HG03521 (cell line): ENCODE measurements at regions not wholly inside any gene's neighbourhood (a gene's known extent, or its start where the extent isn't known, plus 50 kb on each side); places are given as distances from the start of the nearest gene placed in this dataset.

Experiments
- ATAC-seq: cut with Tn5 transposase; IDR thresholded peaks from one replicate; pipeline ENCODE4 v1.9.1; 2021; ENCODE audit warnings: mild to moderate bottlenecking, moderate library complexity; ENCODE audit not compliant: unreplicated experiment

DNA sequence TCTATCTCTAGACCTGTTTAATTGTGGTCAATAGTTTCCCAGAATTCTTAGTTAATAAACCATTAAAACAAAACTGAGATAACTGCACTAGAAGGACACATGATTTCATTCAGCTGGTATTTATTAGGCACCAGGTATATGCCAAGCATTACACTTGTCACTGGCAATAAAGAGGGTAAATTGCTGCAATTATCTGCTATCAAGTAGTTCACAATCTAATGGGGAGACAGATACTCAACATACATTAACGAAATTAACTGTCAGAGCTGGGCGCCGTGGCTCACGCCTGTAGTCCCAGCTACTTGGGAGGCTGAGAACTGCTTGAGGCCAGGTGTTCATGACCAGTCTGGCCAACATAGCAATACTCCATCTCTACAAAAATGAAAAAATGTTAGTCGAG is 71.7 kb upstream of the WIPF1 start:
- ATAC-seq, result no peak

DNA sequence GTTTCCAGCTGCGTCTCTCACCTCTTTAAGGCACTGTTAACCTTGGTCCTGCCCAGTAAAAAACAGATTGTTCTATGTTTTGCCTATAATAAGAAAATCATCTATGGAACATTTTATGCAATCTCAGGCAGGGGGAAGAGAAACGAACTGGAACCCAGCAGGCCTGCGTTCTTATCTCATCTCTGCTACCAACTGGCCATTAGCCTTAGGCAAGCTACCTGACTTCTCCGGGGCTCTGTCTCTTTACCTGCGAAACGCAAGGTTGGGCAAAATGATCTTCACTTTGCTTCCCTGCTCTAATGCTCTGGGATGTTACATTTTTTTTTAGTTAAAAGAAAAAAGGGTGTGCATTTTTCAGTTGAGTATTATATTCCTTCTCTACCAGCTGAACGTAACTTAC is 70.5 kb upstream of the WIPF1 start:
- ATAC-seq, result no peak

DNA sequence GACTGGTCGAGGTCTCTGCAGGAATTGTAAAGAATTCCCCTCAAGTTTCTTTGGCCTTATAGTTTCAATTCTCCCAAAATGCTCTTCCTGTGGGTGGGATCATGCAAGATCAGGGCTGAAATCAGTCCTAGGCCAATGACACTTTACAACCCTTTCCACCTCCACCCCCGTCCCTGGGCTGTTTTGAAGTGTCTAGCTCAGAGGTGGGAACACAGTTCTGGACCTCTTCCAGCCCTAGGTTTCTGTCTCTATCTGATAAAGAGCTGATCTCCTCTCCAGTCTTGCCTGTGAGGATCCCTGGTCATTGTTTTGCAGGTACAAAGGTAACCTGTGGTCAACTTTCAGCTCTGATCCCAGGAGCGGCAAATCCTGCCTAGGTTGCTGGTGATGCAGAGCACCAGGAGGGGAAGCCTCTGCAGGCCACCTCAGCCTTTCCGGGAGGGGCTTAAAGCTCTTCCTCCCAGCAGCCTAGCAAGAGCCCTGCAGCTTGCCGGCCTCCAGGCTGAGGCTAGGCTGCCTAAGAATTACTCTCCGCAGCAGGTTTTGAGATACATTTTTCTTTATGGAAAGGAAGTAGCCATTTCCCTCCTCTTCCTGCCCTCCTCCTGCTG is 69.8 kb upstream of the WIPF1 start:
- no peak for ATAC-seq

DNA sequence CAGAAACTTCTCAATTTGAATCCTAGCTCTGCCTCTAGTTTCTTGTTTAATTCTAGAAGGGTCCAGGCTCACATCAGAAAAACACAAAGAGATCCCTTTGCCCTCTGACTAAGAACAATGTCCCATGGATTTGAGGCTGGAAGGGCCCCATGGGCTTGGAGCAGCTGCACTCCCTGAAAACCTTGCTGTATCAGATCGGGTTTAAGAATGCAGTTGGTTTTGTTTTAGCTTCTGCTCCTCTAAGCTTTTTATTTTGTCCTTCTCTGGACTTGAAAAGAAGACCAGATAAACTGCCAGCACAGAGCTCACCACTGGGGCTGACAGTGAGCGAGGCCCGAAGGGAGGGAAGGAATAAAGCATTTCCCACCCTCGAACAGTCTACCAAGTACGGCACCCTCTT is 69.2 kb upstream of the WIPF1 start:
- no peak for ATAC-seq

DNA sequence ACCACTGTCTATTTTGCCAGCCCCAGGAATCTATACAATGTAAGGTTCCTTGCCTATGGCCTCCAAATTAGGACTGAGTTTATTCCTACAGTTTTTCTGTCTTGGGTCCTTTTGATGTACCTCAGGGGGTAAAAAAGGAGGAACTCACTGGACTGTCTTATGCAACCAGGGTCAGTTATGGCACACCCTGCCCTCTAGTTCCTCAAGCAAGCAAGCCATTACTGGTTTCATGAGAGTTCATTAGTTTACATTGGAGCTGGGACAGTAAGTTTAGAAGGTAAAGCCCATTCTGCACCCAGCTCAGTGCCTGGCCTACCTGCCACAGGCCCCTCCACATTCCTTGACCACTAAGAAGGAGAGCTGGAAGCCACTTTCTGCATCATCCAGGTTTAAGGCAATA is 68.7 kb upstream of the WIPF1 start:
- ATAC-seq, result no peak

DNA sequence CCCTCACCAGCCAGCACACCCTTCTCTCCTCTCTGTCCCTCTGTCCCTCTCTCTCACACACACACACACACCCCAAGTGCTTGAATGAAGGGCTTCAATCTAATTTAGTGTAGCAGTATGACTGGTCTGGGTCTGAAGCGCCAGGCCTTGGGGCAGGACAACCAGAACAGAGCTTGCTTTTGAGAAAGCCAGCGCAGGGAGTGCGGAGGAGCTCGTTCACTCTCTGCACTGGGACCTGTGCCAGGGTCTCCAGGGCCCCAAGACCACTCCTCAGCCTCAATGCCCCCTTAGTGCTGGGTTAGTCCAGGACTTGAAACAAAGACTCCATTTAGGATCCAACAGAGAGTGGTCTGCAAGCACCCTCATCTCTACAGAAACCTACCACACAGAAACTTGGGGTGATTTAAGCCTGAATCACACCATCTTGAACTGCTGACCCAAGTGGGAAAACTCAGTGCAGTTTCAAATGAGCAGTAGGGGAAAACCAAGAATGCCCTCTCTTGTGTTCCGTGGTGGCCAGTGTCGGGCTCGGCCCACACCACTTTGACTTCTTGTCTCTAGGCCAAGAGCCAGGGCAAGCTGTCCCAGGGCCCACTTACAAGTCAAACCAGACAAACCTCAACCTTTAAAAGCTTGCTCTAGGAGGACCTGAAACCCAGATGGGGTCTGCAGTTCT is 66.6 kb upstream of the WIPF1 start:
- no peak for ATAC-seq

DNA sequence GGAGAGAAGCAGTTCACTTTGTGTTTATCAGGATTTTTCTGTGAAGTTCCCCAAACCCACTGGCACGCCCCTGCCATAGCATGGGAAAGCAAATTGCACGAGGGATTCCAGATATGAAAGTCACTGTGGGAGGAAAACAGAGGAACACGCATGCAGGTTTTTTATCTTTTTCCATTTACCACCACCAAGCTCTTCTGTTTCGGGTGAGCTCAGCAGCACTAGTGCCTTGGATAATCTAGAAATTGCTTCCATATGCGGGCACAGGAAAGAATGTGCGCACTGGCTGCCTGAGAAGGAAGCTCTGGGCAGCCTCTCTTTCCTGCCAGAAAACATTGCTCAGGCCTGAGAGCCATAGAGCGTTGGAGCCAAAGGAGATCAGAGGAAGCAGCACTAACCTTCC is 65.9 kb upstream of the WIPF1 start:
- no peak for ATAC-seq

DNA sequence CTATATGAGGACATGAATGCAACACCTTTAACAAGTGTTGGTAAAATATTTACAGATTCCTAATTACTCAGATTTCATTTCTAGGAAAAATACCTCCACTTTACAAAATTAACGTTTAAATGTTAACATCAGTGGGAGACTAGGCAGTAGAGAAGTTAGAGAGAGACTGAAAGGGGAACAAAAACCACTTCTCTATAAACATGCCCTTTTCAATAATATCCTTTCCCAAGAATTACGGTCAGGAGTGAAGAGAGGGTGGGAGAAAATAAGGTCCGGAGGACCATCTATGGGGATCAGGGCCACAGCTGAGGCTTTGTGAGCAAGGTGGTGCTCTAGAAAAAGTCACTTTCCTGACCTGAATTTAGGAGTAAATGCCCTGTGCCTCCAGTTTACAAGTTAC is 65.3 kb upstream of the WIPF1 start:
- no peak for ATAC-seq

DNA sequence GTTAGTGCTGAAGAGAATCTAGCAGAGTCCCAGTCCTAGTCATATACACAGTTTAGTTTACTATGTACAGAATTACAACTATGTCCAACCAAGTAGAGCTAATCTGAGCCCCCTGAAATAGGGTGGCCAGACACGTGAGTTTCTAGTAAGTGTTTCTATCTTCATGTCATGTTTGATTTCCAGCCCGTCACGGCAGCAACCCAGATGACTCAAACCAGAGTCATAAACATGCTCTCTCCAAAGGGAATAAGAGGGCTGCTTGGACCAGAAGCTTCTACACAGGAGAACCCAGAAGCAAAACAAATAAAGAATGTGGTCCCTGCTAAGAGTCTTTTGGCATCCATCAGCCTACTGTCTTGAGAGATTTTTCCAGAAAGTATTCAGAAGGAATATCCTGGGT is 64.9 kb upstream of the WIPF1 start:
- ATAC-seq, result no peak

DNA sequence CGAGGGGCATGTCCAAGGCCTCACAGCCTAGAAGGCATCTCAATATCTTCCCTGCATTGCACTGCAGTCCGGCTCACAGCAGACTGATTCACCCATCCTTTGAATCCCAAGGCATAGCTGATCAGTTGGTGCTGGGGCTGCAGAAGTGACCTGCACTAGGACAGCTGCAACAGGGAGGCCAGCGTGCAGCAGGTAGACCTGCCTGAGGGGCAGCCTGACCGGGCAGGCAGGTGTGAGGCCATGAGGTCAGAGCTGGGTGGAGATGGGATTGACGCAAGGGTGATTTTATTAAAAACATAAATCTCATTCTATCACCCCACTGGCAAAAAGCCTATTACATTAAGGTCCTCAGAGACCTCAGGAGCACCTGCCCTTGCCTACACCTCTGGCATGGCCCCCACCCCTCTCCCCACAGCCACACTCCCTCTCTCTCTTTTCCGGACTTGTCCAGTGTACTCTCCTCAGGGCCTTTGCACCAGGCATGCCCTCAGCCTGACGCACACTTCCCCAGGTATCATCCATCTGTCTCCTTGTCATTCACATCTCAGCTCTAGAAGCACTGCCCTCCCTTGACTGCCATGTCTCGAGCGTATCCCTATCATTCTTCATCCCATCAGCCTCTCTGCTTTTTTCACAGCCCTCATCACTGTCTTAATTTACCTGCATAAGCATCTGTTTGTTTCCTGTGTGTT is 63.5 kb upstream of the WIPF1 start:
- ATAC-seq, result no peak

DNA sequence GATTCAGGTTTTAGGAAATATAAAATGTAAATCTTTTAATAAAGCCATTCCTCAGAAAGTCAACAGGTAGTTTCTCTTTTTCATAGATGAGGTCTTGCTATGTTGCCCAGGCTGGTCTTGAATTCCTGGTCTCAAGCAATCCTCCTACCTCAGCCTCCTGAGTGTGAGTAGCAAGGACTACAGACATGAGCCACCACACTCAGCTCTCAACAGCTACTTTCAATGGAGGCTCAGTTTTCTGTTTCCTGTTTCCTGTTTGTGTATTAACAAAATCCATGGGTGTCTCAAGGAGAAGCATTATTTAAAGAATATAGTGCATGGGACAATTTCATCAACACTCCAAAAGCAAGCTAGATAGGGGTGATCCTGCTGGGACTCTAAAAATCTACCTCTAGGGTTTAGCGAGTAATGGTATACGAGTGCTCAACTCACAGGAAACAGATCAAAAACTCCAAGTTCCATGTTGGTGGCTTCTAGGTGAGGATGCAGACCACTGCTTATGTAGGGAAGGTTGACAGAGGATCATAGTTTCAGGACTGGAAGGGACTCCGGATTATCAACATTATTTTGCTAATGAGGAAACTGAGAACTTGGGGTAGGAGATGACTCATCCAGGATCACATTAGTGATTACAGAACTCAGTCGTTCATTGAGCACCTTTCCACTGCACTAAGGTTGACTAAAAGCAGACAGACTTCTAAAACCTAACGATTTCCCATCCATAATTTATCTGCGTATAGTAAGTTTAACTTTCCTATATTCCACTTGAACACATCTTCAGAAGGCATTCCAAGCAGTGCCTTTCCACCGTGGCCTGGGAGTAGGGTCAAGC is 61.7 kb upstream of the WIPF1 start:
- no peak for ATAC-seq

DNA sequence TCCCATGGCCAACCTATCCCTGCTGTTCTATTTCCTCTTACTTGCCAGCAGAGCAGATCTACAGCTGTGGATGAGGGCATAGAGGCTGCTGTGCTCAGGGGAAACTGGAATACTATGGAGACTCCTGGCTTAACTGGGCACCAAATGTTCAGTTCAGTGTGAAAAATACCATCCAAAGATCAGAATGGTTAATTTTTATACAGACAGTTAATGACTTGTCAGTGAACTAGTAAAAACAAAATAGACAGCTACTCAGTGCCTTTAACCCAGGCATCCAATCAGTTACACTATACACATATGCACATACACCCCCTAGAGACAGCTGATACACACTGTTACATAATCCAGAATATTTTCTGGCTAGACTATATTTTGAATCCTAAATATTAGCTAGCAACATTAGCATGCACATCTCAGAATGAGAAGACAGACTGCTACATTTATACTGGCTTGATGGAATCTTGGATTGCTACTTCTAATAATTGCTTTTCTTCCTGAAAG is 59.1 kb upstream of the WIPF1 start:
- no peak for ATAC-seq

DNA sequence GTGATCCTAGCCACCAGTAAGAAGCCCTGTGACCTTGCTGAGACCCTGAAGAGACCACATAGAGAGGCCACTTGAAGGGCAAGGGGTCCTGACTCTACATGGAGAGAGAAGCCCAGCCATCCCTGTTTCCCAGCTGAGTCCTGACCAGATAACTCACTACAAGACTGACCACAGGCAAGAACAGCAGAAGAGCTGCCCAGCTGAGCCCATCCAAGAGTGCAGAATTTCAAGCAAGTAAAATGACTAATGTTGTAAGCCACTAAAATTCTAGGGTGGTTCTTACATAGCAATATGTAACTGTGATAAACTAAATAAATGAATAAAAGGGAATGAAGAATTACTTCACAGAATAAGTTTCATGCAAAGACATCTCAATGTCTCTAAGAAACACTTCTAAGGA is 58.4 kb upstream of the WIPF1 start:
- no peak for ATAC-seq

DNA sequence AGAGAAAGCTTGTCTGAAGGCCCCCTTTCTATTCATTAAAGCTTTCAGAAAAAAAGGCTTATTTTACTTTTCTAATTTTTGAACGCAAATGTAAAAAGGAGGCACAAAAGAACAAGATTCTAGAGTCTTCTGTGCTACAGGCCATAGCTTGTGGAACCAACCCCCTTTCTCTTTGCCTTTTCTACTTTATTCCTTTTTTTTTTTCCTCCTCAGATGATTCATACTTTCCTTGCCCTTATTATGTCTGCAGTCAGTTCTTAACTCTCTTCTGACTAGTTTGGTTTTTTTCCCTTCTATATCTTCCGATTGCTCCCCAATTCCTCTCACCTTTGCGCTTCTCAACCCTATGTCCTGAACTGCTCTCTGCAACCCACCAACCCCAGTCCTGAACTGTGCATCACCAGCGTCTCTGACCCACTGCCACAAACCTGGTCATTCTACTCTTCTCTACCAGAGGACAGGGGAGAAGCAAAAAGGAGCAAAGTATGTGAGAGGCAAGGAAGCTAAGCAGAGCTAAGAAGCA is 56.9 kb upstream of the WIPF1 start:
- ATAC-seq, result no peak

DNA sequence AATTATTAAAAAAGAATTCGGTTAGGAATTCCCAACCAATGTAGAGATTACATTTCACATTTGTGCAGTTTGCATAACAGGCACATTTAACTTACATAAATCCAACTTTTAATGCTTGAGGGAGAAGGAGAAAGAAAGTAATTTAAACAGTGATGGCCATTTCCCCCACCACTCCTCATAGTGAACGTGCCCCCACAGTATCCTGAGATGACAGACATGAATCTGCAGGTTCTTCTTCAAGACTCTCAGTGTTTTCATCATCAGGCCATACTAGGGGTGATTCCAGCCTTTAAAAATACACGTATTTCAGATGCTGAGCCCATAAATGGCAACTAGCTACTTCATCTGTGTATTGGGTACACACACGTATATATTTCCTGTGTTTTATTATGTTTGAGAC is 51.3 kb upstream of the WIPF1 start:
- ATAC-seq, result no peak
